ENCODE measurements at regions not wholly inside any gene's neighbourhood (a gene's known extent, or its start where the extent isn't known, plus 50 kb on each side); places are given as distances from the start of the nearest gene placed in this dataset.

GRCh38 chr2:150091846-150092245 lies 395.6 kb downstream of the RND3 start:
- H3K27ac ChIP-seq (ENCODE audit: insufficient read length, low read depth, low read length): no peak overlapping the region
- H3K79me2 ChIP-seq (ENCODE audit: insufficient read depth, low read length): no peaks in the 10 kb centered on the region
- WGBS (ENCODE audit: extremely low coverage, insufficient read length, low lambda C conversion rate): no CpG with 5 or more reads among the region's 4 CpGs
- H3K23ac ChIP-seq (ENCODE audit: insufficient read length, low read depth, low read length): no peak overlapping the region
- no peak overlapping the region for H3K4me2 ChIP-seq (ENCODE audit: insufficient read depth, insufficient read length, low read length)
- H3K27ac Mint-ChIP-seq: no peak overlapping the region; a peak in 1 of 7 replicates
- H3K4me1 Mint-ChIP-seq: peaks cover 10 to 14% of the 10 kb centered on the region in 2 experiments
- H3K9ac ChIP-seq (ENCODE audit: extremely low read depth, insufficient read length, low read length): no peak overlapping the region
- H3K14ac ChIP-seq (ENCODE audit: insufficient read depth, low read length): no peak overlapping the region
- H3K9me3 Mint-ChIP-seq: no peaks in the 10 kb centered on the region
- no peak overlapping the region for H2AK5ac ChIP-seq (ENCODE audit: insufficient read length, low read length)
- no peaks in the 10 kb centered on the region for H3K79me1 ChIP-seq (ENCODE audit: insufficient read depth, low read depth, low read length, poor library complexity, severe bottlenecking)
- H2AFZ ChIP-seq (ENCODE audit: low read length): no peak overlapping the region
- H4K5ac ChIP-seq (ENCODE audit: insufficient read length, low read depth, low read length): no peak overlapping the region
- no peak overlapping the region for H3K18ac ChIP-seq (ENCODE audit: insufficient read length, low read depth, low read length)
- H3K23me2 ChIP-seq (ENCODE audit: insufficient read length, low read depth, low read length, poor library complexity, severe bottlenecking): no peaks in the 10 kb centered on the region
- H4K8ac ChIP-seq (replicated peaks; ENCODE audit: insufficient read length, low read depth, low read length): no peak overlapping the region
- no peaks in the 10 kb centered on the region for H3K27me3 ChIP-seq (ENCODE audit: insufficient read depth, low read length)
- no peaks in the 10 kb centered on the region for H3K9me3 ChIP-seq (ENCODE audit: control insufficient read depth, low read depth, low read length)
- no peaks in the 10 kb centered on the region for H3K27me3 Mint-ChIP-seq (ENCODE audit: low read depth)
- no peak overlapping the region for H3K56ac ChIP-seq (ENCODE audit: insufficient read length, low read depth, low read length)
- H4K91ac ChIP-seq (ENCODE audit: insufficient read length, low read depth, low read length): no peak overlapping the region
- H2BK120ac ChIP-seq (ENCODE audit: low read depth, low read length, poor library complexity, severe bottlenecking): no peak overlapping the region
- H2BK5ac ChIP-seq (ENCODE audit: insufficient read length, low read length): no peak overlapping the region
- H2BK15ac ChIP-seq (ENCODE audit: low read depth, low read length): no peak overlapping the region
- no peaks in the 10 kb centered on the region; a peak in 1 of 7 replicates for H3K36me3 Mint-ChIP-seq (ENCODE audit: insufficient read depth in 1 of 3, low read depth in 3 of 3)
- no peak overlapping the region for H3T11ph ChIP-seq (ENCODE audit: low read length)
- 0 out of 2 replicates have a peak, but pooled peaks cover 3% of the 10 kb centered on the region for H3K4me1 ChIP-seq (ENCODE audit: insufficient read depth, low read length)
- no peak overlapping the region for H2BK20ac ChIP-seq (ENCODE audit: low read depth, low read length, poor library complexity, severe bottlenecking)
- H3K4ac ChIP-seq (ENCODE audit: low read depth, low read length): no peak overlapping the region
- H3K4me3 Mint-ChIP-seq: no peak overlapping the region
- no peaks in the 10 kb centered on the region for H4K20me1 ChIP-seq (ENCODE audit: control insufficient read depth, insufficient read depth, insufficient read length)
- DNase-seq: no peak
- TF ChIP-seq CTCF (conservative IDR thresholded peaks at IDR 0.05): no peak
- no peak overlapping the region for H2BK12ac ChIP-seq (ENCODE audit: insufficient read length, low read depth, low read length)
